Ishikawa (cell line): ENCODE measurements at regions not wholly inside any gene's neighbourhood (a gene's known extent, or its start where the extent isn't known, plus 50 kb on each side); places are given as distances from the start of the nearest gene placed in this dataset.

Source experiments
- CEBPB ChIP-seq: IDR thresholded peaks from 2 replicates; pipeline ENCODE4 v1.6.1; 2012
- CREB1 ChIP-seq: IDR thresholded peaks from 2 replicates; pipeline ENCODE4 v1.6.1; 2012; ENCODE audit warnings: low read depth
- EP300 ChIP-seq: IDR thresholded peaks from 2 replicates; pipeline ENCODE4 v1.6.1; 2012; ENCODE audit warnings: borderline replicate concordance
- FOXM1 ChIP-seq: IDR thresholded peaks from 2 replicates; pipeline ENCODE4 v1.6.1; 2012; ENCODE audit warnings: low read depth, borderline replicate concordance
- RAD21 ChIP-seq: IDR thresholded peaks from 2 replicates; pipeline ENCODE4 v1.6.1; 2012; ENCODE audit warnings: low read depth
- TAF1 ChIP-seq: IDR thresholded peaks from 2 replicates; pipeline ENCODE4 v1.6.1; 2012; ENCODE audit warnings: low read depth, mild to moderate bottlenecking
- TCF12 ChIP-seq: IDR thresholded peaks from 2 replicates; pipeline ENCODE4 v1.6.1; 2012; ENCODE audit warnings: low read depth
- TEAD4 ChIP-seq: IDR thresholded peaks from 2 replicates; pipeline ENCODE4 v1.6.1; 2012
- YY1 ChIP-seq: IDR thresholded peaks from 2 replicates; pipeline ENCODE4 v1.6.1; 2012; ENCODE audit warnings: low read depth
- ZBTB7A ChIP-seq: IDR thresholded peaks from 2 replicates; pipeline ENCODE4 v1.6.1; 2012; ENCODE audit warnings: low read depth
- TF ChIP-seq, protein P1 (sequence below): IDR thresholded peaks from 2 replicates; pipeline ENCODE4 v1.6.1; 2012; ENCODE audit warnings: low read depth, mild to moderate bottlenecking
- TF ChIP-seq, protein P2 (sequence below): IDR thresholded peaks from 2 replicates; pipeline ENCODE4 v1.6.1; 2012

DNA sequence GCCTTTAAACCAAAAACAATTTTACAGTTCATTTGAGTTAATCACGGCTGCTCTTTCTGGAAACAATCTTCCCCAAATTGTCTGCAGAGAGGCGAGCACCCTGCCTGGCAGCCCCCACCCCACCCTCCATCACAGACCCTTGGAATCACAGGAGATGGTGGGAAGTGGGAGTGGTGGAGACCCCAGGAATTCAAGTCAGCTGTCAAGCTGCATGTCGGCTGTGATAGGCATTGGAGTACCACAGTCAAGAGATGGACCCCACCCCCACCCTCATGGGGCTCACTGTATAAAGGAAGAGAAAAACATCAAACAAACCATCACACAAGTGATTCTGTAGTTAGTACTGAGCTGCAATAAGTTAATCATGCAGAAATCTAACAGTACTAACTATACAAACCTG lies 360.4 kb downstream of the MATN1 start:
- TF ChIP-seq YY1 = no peak
- no peak for TF ChIP-seq TAF1
- TF ChIP-seq CEBPB = no peak
- no peak for TF ChIP-seq TEAD4
- TF ChIP-seq, protein P1, sequence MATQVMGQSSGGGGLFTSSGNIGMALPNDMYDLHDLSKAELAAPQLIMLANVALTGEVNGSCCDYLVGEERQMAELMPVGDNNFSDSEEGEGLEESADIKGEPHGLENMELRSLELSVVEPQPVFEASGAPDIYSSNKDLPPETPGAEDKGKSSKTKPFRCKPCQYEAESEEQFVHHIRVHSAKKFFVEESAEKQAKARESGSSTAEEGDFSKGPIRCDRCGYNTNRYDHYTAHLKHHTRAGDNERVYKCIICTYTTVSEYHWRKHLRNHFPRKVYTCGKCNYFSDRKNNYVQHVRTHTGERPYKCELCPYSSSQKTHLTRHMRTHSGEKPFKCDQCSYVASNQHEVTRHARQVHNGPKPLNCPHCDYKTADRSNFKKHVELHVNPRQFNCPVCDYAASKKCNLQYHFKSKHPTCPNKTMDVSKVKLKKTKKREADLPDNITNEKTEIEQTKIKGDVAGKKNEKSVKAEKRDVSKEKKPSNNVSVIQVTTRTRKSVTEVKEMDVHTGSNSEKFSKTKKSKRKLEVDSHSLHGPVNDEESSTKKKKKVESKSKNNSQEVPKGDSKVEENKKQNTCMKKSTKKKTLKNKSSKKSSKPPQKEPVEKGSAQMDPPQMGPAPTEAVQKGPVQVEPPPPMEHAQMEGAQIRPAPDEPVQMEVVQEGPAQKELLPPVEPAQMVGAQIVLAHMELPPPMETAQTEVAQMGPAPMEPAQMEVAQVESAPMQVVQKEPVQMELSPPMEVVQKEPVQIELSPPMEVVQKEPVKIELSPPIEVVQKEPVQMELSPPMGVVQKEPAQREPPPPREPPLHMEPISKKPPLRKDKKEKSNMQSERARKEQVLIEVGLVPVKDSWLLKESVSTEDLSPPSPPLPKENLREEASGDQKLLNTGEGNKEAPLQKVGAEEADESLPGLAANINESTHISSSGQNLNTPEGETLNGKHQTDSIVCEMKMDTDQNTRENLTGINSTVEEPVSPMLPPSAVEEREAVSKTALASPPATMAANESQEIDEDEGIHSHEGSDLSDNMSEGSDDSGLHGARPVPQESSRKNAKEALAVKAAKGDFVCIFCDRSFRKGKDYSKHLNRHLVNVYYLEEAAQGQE = no peak
- no peak for TF ChIP-seq EP300
- no peak for TF ChIP-seq ZBTB7A
- no peak for TF ChIP-seq CREB1
- no peak for TF ChIP-seq TCF12
- TF ChIP-seq RAD21 = no peak
- no peak for TF ChIP-seq FOXM1
- TF ChIP-seq, protein P2, sequence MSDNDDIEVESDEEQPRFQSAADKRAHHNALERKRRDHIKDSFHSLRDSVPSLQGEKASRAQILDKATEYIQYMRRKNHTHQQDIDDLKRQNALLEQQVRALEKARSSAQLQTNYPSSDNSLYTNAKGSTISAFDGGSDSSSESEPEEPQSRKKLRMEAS = no peak
